Prostate gland (tissue), 2 donors: ENCODE measurements at regions not wholly inside any gene's neighbourhood (a gene's known extent, or its start where the extent isn't known, plus 50 kb on each side); places are given as distances from the start of the nearest gene placed in this dataset.

Experiments used
- POLR2A ChIP-seq: fragments of 450-650 bp; IDR thresholded peaks from one replicate; pipeline ENCODE4 v1.6.1; 2016; ENCODE audit warnings: antibody characterized with exemption, mild to moderate bottlenecking
- TF ChIP-seq, protein P1 (sequence below), 4 experiments: fragments of 200-600 bp in 2 of 4; fragments of 450-650 bp in 2 of 4; sonication (generic) in 2 of 4; IDR thresholded peaks; 1 replicate in 3 of 4; 2 replicates in 1 of 4; pipeline ENCODE4 v1.5.1; 2016 to 2019; ENCODE audit warnings: antibody characterized with exemption in 4 of 4, mild to moderate bottlenecking in 2 of 4, moderate library complexity in 2 of 4

DNA sequence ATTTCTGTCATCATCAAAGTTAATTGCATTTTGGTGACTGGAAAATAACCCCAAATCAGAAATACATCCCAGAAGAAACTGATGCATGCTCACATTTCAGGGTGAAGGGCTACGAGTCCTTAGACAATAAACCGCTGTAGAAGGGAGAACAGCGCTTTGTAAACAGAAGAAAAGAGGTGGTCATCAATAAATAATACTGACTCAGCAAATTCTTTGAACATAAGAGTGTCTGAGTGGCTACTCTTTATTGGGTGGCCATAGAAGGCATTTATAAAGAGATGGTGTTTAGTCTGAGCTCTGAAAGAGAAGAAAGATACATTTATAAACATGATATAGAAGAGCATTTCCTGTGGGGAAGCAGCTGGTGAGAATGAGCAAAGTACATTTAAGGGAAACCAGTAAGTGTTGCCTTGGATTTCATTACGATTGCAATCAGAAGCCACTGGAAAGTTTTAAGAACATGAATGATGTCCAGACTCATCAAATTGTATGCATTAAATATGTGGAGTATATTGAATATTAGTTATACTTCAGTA lies 246.9 kb upstream of the GIMD1 start:
- TF ChIP-seq, protein P1, sequence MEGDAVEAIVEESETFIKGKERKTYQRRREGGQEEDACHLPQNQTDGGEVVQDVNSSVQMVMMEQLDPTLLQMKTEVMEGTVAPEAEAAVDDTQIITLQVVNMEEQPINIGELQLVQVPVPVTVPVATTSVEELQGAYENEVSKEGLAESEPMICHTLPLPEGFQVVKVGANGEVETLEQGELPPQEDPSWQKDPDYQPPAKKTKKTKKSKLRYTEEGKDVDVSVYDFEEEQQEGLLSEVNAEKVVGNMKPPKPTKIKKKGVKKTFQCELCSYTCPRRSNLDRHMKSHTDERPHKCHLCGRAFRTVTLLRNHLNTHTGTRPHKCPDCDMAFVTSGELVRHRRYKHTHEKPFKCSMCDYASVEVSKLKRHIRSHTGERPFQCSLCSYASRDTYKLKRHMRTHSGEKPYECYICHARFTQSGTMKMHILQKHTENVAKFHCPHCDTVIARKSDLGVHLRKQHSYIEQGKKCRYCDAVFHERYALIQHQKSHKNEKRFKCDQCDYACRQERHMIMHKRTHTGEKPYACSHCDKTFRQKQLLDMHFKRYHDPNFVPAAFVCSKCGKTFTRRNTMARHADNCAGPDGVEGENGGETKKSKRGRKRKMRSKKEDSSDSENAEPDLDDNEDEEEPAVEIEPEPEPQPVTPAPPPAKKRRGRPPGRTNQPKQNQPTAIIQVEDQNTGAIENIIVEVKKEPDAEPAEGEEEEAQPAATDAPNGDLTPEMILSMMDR (IDR thresholded peaks at IDR 0.05) = no peak
- TF ChIP-seq POLR2A = no peak
